ENCODE measurements at regions not wholly inside any gene's neighbourhood (a gene's known extent, or its start where the extent isn't known, plus 50 kb on each side); places are given as distances from the start of the nearest gene placed in this dataset.
"Not testable (repeated sequence)": the region's sequence is repeated elsewhere in the genome, so short reads cannot be mapped to it uniquely, and the experiment has no call there.

- no peak for DNase-seq
Measured at GRCh38 chr21:25487046-25487594, 120.2 kb downstream of the MRPL39 start.

GRCh38 chr21:25485914-25486313 is 121.4 kb downstream of the MRPL39 start:
- DNase-seq, result no peak

DNA sequence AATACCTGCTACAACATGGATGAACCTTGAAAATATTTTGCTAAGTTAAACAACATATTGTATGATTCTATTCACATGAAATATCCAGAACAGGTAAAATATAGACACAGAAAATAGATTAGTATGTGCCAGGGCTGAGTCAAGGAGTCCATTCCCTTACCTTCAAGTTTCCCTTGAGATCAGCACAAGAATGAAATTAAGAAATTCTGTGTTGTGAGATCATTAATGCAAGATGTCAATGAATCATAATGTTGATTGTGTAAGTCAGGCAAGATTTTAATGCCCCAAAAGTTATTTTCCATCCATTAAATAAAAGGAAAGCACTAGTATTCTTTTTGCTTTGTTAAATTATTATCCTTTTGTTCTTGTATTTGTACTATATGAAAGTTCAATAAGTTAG is 139.4 kb downstream of the MRPL39 start:
- no peak for DNase-seq

GRCh38 chr21:25467071-25467470 is 140.2 kb downstream of the MRPL39 start:
- not testable (repeated sequence) for DNase-seq

DNA sequence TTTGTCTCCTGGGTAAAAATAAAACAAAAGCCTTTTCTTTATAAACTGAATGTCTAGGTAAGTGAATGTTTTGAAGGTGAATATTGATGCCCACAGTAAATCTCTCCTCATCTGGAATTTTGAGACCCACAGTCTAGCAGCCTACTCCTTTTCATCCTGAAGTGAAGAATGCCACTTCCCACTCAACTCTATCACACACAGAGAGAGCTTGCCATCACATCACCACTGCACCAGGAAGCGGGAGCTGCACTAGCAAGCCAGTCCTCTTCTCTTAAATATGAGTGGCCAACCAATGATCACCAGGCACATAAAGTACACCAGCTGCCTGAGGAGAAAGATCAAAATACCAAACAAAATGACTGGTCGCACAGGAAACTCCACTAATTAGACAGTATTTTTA is 140.8 kb downstream of the MRPL39 start:
- DNase-seq, result no peak

GRCh38 chr21:25465263-25465662 is 142.0 kb downstream of the MRPL39 start:
- no peak for DNase-seq

- no peak for DNase-seq
Measured at GRCh38 chr21:25464275-25464674, 143.0 kb downstream of the MRPL39 start.

DNA sequence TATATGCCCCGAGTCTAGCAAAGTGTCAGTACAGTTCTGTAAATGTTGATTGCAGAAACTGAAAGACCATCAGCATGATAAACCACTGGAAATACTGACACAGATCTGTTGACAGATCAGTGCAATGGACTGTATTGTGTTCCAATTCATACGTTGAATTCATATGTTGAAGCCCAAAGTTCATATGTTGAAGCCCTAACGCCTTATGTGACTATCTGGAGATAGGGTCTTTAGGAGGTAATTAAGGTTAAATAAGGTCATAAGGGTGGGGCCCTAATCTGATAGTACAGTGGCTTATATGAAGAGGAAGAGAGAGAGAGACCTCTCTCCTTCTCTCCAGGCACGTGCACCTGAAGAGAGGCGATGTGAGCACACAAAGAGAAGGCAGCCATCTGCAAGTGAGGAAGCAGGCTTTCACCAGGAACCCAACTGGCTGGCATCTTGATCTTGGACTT is 144.7 kb downstream of the MRPL39 start:
- no peak for DNase-seq

DNA sequence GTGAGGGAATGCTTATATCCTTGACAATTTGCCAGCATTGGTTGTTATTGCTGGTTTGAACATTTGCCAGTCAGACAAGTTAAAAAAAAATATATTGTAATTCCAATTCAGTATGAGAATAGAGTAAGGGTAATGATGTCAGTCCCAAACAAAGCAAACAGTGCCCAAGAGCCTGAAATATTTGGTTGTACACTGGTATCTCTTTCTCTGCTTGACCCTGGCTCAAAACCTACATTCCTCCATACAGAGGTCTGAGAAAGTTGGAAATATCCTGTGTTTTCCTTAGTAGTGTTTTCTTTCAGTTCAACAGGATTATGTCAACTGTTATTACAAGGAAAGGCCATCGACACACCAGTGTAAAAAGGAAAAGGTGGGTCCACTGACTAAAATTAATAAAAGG is 145.6 kb downstream of the MRPL39 start:
- DNase-seq, result no peak

DNA sequence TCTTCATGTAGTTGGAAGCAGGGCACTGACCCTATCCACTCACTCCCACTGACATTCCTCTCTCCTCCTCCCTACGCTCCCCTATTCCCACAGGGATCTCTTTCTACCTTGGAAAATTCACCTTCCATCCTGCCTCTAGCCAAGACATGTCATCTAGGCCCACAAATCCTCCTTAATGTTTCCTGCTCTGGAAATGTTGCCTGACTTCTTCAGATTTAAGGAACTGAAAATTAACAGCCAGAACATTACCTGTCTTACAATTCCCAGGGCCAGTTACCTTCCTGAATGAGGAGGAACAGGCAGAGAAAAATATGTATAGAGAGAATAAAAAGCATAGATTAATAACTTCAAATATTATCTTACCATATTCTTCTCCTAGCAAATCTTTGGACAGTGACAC is 147.3 kb downstream of the MRPL39 start:
- DNase-seq, result no peak

- DNase-seq, result no peak
Measured at GRCh38 chr21:25459365-25459764, 147.9 kb downstream of the MRPL39 start.

DNA sequence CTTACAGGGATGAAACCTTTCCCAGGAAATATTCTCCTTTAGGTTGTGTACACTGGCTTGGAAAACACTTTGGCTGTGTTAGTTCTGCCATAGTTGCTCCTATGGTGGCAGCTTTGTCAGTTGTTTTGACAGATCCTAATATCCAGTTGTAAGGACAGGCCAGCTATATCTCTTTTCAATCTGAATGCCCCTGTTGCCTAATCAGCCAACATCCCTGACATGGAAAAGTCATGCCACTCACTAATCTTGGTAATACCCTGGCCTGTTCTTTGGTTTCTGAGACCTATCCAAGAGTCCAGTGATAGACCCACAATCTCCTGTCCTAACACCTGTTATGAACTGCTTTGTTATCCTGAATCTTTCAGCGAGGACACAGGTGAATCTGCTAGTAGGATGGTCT is 148.8 kb downstream of the MRPL39 start:
- DNase-seq, result no peak

DNA sequence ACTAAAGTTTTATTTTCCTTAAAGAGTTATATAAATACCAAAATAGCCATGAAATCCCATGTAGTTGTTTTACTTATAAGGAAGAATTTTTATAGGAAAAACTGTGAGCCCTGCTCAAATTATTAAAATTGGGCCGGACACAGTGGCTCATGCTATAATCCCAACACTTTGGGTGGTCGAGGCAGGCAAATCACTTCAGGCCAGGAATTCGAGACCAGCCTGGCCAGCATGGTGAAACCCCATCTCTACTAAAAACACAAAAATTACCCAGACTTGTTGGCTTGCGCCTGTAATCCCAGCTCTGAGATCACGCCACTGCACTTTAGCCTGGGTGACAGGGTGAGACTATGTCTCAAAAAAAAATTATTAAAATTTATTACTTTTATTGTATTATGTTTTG is 149.3 kb downstream of the MRPL39 start:
- no peak for DNase-seq

- no peak for DNase-seq
Measured at GRCh38 chr21:25457411-25457810, 149.9 kb downstream of the MRPL39 start.

DNA sequence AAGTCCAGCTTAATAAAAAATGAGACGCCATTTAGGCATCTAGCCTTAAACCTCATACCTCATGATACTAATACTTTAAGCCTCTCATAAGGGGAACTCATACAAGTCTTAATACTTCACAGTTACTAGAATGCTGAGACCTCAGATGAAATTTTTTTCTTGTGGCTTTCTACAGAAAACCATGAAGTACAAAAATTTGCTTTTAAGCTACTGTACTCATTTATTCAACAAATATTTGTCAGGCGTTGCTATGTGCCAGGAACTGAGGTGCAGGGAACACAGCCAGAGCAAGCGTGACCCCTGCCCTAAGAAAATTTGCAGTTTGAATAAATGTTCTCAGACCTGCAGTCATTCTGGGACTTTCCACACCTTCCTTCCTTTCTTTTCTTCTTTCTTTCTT is 150.6 kb downstream of the MRPL39 start:
- no peak for DNase-seq

GRCh38 chr21:25453524-25453923 is 153.8 kb downstream of the MRPL39 start:
- DNase-seq, result no peak

DNA sequence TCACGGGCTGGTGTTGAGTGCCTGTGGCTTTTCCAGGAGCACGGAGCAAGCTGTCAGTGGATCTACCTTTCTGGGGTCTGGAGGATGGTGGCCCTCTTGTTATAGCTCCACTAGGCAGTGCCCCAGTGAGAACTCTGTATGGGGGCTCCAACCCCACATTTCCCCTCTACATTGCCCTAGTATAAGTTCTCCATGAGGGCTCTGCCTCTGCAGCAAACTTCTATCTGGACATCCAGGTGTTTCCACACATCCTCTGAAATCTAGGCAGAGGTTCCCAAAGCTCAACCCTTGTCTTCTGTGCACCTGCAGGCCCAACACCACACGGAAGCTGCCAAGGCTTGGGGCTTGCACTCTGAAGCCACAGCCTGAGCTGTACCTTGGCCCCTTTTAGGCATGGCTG is 157.3 kb downstream of the MRPL39 start:
- DNase-seq, result no peak

DNA sequence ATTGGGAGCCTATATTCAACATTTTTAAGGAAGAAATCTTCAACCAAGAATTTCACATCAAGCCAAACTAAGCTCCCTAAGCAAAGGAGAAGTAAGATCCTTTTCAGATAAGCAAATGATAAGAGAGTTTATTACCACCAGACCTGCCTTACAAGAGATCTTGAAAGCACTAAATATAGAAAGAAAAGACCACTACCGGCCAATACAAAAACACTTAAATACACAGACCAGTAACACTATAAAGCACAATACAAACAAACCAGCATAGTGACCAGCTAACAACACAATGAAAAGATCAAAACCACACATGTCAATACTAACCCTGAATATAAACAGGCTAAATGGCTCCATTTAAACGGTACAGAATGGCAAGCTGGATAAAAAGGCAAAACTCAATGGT is 165.4 kb downstream of the MRPL39 start:
- DNase-seq, result no peak

DNA sequence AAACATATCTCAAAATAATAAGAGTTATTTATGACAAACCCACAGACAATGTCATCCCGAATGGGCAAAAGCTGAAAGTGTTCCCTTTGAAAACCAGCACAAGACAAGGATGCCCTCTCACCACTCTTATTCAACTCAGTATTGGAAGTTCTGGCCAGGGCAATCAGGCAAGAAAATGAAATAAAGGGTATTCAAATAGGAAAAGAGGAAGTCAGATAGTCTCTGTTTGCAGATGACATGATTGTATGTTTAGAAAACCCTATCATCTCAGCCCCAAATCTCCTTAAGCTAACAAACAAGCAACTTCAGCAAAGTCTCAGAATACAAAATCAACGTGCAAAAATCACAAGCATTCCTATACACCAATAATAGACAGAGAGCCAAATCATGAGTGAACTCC is 169.8 kb downstream of the MRPL39 start:
- not testable (repeated sequence) for DNase-seq

DNA sequence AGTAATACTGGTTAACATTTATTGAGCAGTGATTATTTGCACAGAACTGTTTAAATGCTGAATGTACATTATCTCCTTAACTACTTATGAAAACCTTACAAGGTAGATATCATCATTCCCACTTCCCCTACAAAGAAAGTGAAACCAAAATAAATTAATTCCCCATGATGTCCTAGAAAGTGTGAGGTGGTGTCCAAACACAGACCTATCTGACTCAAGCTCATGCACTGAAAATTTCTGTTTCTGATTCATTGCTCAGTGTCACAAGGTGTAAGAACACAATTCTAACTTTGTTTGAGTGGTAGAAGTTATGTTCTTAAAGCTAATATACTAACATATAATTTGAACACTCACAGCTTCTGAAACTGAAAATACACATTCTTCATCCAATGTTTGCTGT is 178.7 kb downstream of the MRPL39 start:
- no peak for DNase-seq

GRCh38 chr21:25427828-25428227 is 179.5 kb downstream of the MRPL39 start:
- no peak for DNase-seq

- DNase-seq, result no peak
Measured at GRCh38 chr21:25426580-25426979, 180.7 kb downstream of the MRPL39 start.

DNA sequence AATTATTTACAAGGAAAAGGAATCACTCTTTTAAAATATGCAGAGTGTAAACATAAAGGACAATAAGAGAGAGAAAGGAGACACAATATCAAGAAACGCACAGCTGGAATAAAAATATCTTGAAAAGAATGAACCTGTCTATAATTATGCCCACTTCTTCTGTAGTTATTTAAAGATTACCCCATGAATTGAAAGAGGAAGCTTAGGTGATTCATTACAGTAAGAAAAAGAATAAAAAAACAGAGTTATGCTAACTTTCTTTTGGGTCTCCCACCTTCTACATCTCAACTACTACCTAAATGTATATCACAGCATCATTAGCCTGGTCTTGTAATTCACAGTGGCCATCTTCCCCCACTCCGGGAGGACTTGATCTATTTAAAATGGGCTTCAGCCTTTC is 182.1 kb downstream of the MRPL39 start:
- no peak for DNase-seq

DNA sequence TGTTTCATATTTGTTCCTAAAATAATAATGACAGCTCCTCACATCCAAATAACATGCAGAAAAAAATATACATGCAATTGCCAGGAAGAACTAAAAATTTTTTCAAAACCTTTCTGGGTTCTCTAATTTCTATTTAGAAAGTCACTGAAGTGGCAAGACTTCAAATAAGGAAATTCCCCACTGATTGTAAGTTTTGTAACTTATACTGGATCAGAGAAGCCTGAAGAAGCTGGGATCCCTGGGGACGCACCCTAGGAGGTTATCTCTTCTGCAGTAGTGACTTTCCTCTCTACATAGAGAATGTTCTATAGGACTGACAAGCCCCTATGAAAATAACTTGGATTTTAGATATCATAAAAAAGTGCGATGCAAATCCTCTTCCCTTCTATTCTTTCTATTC is 182.6 kb downstream of the MRPL39 start:
- no peak for DNase-seq

DNA sequence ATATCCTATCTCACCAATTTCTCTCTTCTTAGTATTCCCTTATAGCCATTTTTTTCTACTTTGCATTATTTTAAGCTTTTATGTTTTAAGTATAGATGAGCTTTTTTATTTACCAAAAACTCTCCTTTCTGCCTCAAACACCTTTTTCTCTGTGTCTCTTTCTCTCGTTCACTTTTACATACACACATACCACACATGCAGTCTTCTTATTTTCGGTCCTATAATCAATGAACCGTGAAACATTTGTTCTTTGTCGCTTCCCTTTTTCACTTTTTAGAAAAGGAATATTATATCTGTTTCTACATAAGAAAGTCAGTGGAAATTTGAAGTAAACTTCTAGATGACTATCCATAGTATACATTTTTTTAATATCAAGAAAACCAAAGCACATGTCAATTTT is 183.2 kb downstream of the MRPL39 start:
- no peak for DNase-seq
